AG04449 (cell line): ENCODE measurements at regions not wholly inside any gene's neighbourhood (a gene's known extent, or its start where the extent isn't known, plus 50 kb on each side); places are given as distances from the start of the nearest gene placed in this dataset.
"Not testable (repeated sequence)": the region's sequence is repeated elsewhere in the genome, so short reads cannot be mapped to it uniquely, and the experiment has no call there.

Experiments used
- CTCF ChIA-PET: fragments of 350-600 bp; formaldehyde crosslinking; extraction: SDS; loops from one replicate; lab custom pipeline; 2021; ENCODE audit warnings: antibody characterized with exemption; lab: Yijun Ruan, JAX
- POLR2A ChIA-PET: fragments of 400-600, 350-600 bp; formaldehyde crosslinking; extraction: SDS; loops from one replicate; lab custom pipeline; 2020; ENCODE audit warnings: antibody characterized with exemption, inconsistent platforms; lab: Yijun Ruan, JAX
- DNase-seq: peaks from one replicate; pipeline ENCODE4 v3.0.0-alpha.2; 2010; ENCODE audit warnings: low read depth, low spot score
- H3K4me3 ChIP-seq: 2 replicates; pipeline ENCODE4 v1.5.1; 2011; ENCODE audit warnings: low read depth, mild to moderate bottlenecking, control low read depth, low read length
- TF ChIP-seq, protein P1 (sequence below): IDR thresholded peaks from one replicate; pipeline ENCODE4 v1.5.1; 2011; ENCODE audit warnings: mild to moderate bottlenecking, moderate library complexity, low read length, control low read depth, inconsistent platforms; ENCODE audit not compliant: insufficient read depth; ENCODE audit errors: missing control alignments

DNA sequence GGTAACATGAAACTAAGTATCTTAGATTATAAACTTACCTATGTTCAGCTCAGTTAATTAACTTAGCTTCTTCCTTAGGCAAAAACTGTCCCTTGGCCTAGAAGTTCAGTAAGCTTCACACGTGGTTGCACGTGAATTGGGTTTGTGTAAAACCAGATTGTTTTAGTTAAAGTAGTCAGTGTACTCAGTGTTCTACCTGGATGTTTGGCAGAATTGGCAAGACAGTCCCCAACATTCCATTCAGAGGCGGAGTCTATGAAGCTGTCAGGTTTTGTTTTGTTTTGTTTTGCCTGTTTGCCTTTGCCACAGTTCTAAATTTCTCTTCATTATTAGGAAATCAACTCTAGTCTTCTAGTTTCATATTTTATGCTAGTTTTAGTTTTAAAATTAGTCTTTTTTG lies 105.3 kb upstream of the ZEB2 start:
- no peak for DNase-seq
- POLR2A ChIA-PET = no interaction called here
- TF ChIP-seq, protein P1, sequence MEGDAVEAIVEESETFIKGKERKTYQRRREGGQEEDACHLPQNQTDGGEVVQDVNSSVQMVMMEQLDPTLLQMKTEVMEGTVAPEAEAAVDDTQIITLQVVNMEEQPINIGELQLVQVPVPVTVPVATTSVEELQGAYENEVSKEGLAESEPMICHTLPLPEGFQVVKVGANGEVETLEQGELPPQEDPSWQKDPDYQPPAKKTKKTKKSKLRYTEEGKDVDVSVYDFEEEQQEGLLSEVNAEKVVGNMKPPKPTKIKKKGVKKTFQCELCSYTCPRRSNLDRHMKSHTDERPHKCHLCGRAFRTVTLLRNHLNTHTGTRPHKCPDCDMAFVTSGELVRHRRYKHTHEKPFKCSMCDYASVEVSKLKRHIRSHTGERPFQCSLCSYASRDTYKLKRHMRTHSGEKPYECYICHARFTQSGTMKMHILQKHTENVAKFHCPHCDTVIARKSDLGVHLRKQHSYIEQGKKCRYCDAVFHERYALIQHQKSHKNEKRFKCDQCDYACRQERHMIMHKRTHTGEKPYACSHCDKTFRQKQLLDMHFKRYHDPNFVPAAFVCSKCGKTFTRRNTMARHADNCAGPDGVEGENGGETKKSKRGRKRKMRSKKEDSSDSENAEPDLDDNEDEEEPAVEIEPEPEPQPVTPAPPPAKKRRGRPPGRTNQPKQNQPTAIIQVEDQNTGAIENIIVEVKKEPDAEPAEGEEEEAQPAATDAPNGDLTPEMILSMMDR = no peak
- CTCF ChIA-PET = no interaction called here
- H3K4me3 ChIP-seq = no peak overlapping the region

DNA sequence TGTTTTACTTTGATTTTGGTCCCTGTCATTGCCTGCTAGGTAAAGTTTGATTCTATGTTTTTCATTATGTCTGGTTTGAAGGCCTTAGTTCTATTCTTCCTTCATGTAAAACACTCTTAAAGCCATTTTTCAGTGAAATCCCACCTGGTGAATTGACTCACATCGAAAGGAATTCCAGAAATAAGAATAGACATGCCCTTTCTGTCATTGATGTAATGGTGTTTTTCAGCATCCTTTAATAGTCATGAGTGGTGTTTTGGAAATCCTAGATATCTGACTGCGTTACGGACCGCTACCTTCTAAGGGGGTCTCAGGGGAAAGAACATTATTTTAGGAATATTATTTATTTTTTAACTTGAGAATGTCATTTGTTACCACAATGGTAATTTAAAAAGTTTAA lies 104.5 kb upstream of the ZEB2 start:
- POLR2A ChIA-PET = no interaction called here
- no peak overlapping the region for H3K4me3 ChIP-seq
- CTCF ChIA-PET = no interaction called here
- DNase-seq = no peak
- TF ChIP-seq, protein P1 = no peak

DNA sequence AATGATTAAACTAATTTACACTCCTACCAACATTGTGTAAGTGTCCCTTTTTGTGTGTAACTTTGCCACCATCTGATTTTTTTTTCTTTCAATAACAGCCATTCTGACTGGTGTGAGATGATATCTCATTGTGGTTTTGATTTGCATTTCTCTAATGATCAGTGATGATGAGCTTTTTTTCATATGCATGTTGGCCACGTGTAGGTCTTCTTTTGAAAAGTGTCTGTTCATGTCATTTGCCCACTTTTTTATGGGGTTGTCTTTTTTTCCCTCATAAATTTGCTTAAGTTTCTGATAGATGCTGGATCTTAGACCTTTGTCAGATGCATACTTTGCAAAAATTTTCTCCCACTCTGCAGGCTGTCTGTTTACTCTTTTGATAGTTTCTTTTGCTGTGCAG lies 102.5 kb upstream of the ZEB2 start:
- H3K4me3 ChIP-seq, POLR2A ChIA-PET, DNase-seq, CTCF ChIA-PET: not testable (repeated sequence)

DNA sequence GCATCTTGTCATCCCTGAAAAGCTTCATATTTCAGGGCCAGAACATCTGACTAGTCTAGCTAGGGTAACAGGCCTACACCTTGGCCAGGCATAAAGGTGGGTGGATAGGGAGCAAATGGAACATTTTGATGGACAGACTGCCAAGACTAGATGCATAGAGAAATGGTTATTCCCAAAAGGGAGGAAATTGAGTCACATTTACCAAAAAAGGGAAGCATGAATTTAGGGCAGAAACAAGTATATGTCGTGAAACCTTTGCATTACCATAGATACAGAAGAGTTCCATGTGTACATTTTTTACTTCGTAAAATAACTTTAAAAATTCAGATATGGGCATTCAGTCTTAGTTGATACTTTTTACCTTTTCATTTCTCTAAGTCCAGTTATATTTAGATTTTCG lies 101.3 kb upstream of the ZEB2 start:
- ChIA-PET POLR2A (no interaction called here), CTCF (no interaction called here)
- H3K4me3 ChIP-seq = no peak overlapping the region
- TF ChIP-seq, protein P1 = no peak
- DNase-seq = no peak

DNA sequence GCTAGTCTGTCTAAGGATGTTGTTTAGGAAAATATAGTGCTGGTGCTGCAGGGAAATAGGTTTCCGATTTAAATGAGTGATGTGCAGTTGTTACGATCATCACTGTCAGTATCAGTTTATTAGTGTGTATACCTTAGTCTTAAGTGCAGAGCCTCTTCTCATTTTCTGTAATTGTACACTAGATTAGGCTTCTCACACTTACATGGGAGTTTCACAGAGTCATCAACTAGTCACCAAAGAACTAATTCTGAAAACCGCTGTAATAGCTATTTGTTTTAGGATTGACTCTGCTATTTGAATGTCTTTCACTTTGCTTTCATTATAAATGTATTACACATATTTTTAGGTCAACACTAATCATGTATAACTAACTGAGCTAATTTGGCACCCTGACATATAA lies 99.8 kb upstream of the ZEB2 start:
- DNase-seq = no peak
- no peak overlapping the region for H3K4me3 ChIP-seq
- TF ChIP-seq, protein P1 = no peak
- ChIA-PET CTCF (interaction anchor here (0.6 to 1.4 kb wide), 2 partner anchors 12 to 90 kb away, joined by 3 read pairs; no protein-coding TSS in a partner anchor), POLR2A (no interaction called here)

DNA sequence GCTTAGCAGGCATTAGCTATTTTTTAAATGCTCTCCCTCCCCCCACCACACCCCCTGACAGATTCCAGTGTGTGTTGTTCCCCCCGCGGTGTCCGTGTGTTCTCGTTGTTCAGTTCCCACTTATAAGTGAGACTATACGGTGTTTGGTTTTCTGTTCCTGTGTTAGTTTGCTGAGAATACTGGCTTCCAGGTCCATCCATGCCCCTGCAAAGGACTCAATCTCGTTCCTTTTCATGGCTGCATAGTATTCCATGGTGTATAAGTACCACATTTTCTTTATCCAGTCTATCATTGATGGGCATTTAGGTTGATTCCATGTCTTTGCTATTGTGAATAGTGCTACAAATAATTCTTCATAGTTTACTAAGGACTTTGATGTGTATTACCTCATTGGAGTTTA lies 97.3 kb upstream of the ZEB2 start:
- DNase-seq, H3K4me3 ChIP-seq, CTCF ChIA-PET, POLR2A ChIA-PET: not testable (repeated sequence)

DNA sequence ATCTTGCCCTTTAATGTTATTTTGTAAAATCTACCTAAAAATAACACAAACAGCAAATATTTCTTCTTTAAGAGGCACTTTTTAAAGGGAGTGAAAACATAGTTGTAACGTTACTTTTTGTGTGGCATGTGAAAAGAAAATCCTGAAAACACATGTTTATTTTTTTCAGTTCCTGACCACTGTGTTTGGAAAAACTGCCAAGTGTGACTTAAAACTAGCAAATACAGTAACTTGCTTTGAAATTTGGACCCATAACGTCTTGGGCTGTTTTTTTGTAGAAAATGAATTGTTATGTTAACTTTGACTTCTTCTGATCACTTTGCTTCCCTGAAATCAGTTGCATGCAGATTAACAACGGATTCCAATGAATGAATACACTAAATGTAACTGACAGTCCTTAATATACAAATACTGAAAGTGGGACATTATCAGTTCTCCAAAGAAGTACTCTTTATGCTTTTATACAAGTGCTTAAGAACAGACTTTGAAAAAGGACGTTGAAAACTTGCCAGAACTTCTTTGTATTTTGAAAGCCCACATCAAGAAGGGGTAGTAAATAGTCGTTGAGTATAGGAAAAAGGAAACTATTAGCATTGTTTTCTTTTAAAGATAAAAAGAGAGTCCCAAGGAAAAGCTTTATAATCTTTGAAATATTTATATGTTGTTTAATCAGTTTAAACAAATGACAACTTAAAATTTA lies 96.1 kb upstream of the ZEB2 start:
- ChIA-PET CTCF (no interaction called here), POLR2A (no interaction called here)
- TF ChIP-seq, protein P1 = no peak
- H3K4me3 ChIP-seq = no peak overlapping the region
- DNase-seq = no peak
